IMR-90 (cell line): ENCODE measurements at regions not wholly inside any gene's neighbourhood (a gene's known extent, or its start where the extent isn't known, plus 50 kb on each side); places are given as distances from the start of the nearest gene placed in this dataset.
"Not testable (repeated sequence)": the region's sequence is repeated elsewhere in the genome, so short reads cannot be mapped to it uniquely, and the experiment has no call there.

Experiments used
- ATAC-seq: fragments of 200-7000 bp; cut with Tn5 transposase; 2 replicates; pipeline ENCODE4 v1.9.1; 2020; ENCODE audit warnings: low read depth, mild to moderate bottlenecking, moderate library complexity
- BruUV-seq: library from RNA; stranded (reverse); fragments of 400-500 nt; replicated peaks from 2 replicates; lab custom pipeline; 2021; lab: Mats Ljungman, UMichigan
- CTCF ChIA-PET: fragments of 300-600 bp; formaldehyde crosslinking; extraction: SDS; loops from one replicate; lab custom pipeline; 2021; ENCODE audit warnings: antibody characterized with exemption; lab: Yijun Ruan, JAX
- POLR2A ChIA-PET: fragments of 300-600 bp; sonication (Branson Sonifier 250); formaldehyde crosslinking; loops from one replicate; lab custom pipeline; 2022; ENCODE audit warnings: antibody characterized with exemption; ENCODE audit not compliant: unreplicated experiment; lab: Charles Lee
- DNase-seq: peaks from one replicate; pipeline ENCODE4 v3.0.0; 2013
- H2AFZ ChIP-seq: replicated peaks from 2 replicates; pipeline ENCODE3; 2013; ENCODE audit warnings: low read length, mild to moderate bottlenecking; ENCODE audit not compliant: poor library complexity
- H2AK5ac ChIP-seq: 2 replicates; pipeline ENCODE4 v1.6.1; 2013; ENCODE audit warnings: low read depth, low read length, inconsistent platforms
- H2AK9ac ChIP-seq: replicated peaks from 2 replicates; pipeline ENCODE3; 2013; ENCODE audit warnings: mild to moderate bottlenecking, low read depth, low read length, moderate library complexity; ENCODE audit not compliant: poor library complexity
- H2BK120ac ChIP-seq: 2 replicates; pipeline ENCODE4 v1.6.1; 2013; ENCODE audit warnings: low read depth, low read length, inconsistent platforms
- H2BK15ac ChIP-seq: 3 replicates; pipeline ENCODE4 v1.6.1; 2013; ENCODE audit warnings: low read depth, low read length, inconsistent platforms
- H2BK20ac ChIP-seq: 2 replicates; pipeline ENCODE4 v1.6.1; 2013; ENCODE audit warnings: low read depth, mild to moderate bottlenecking, inconsistent platforms, low read length, moderate library complexity
- H2BK5ac ChIP-seq: 2 replicates; pipeline ENCODE4 v1.6.1; 2013; ENCODE audit warnings: mild to moderate bottlenecking, low read depth, low read length, inconsistent platforms; ENCODE audit not compliant: poor library complexity, severe bottlenecking
- H3K14ac ChIP-seq: replicated peaks from 2 replicates; pipeline ENCODE4 v1.6.1; 2013; ENCODE audit warnings: low read depth, low read length, inconsistent platforms
- H3K18ac ChIP-seq: 2 replicates; pipeline ENCODE4 v1.6.1; 2013; ENCODE audit warnings: low read depth, low read length, control low read depth
- H3K23ac ChIP-seq: 2 replicates; pipeline ENCODE4 v1.6.1; 2013; ENCODE audit warnings: low read depth, low read length, inconsistent platforms
- H3K27ac ChIP-seq: 2 replicates; pipeline ENCODE4 v1.5.1; 2013; ENCODE audit warnings: mild to moderate bottlenecking, control low read depth, low read length; ENCODE audit not compliant: insufficient read depth
- H3K27me3 ChIP-seq: 2 replicates; pipeline ENCODE4 v1.6.1; 2013; ENCODE audit warnings: low read length; ENCODE audit not compliant: control insufficient read depth, insufficient read depth
- H3K36me3 ChIP-seq: 2 replicates; pipeline ENCODE4 v1.6.1; 2013; ENCODE audit warnings: low read length, mixed read lengths; ENCODE audit not compliant: control insufficient read depth, insufficient read depth
- H3K4ac ChIP-seq: 2 replicates; pipeline ENCODE4 v1.6.1; 2013; ENCODE audit warnings: low read depth, low read length, inconsistent platforms
- H3K4me1 ChIP-seq: 2 replicates; pipeline ENCODE4 v1.6.1; 2013; ENCODE audit warnings: low read length, mixed read lengths; ENCODE audit not compliant: control insufficient read depth, insufficient read depth
- H3K4me2 ChIP-seq: 2 replicates; pipeline ENCODE4 v1.6.1; 2013; ENCODE audit warnings: low read depth, mild to moderate bottlenecking, control low read depth, low read length, moderate library complexity
- H3K4me3 ChIP-seq: 2 replicates; pipeline ENCODE4 v1.5.1; 2013; ENCODE audit warnings: low read depth, mild to moderate bottlenecking, control low read depth, low read length, moderate library complexity; ENCODE audit not compliant: insufficient read depth
- H3K56ac ChIP-seq: 2 replicates; pipeline ENCODE4 v1.6.1; 2013; ENCODE audit warnings: low read length, inconsistent platforms; ENCODE audit not compliant: insufficient read depth; ENCODE audit errors: extremely low read depth
- H3K79me1 ChIP-seq, 2 experiments: 2 replicates each; pipeline ENCODE4 v1.6.1; 2013; ENCODE audit warnings: low read length in 2 of 2, inconsistent platforms in 1 of 2, low read depth in 1 of 2
- H3K9ac ChIP-seq: 2 replicates; pipeline ENCODE4 v1.6.1; 2013; ENCODE audit warnings: low read depth, low read length, control low read depth
- H3K9me1 ChIP-seq: 2 replicates; pipeline ENCODE4 v1.6.1; 2013; ENCODE audit warnings: low read length, inconsistent platforms; ENCODE audit not compliant: insufficient read depth
- H3K9me3 ChIP-seq: 2 replicates; pipeline ENCODE4 v1.6.1; 2013; ENCODE audit warnings: low read length; ENCODE audit not compliant: control insufficient read depth, insufficient read depth
- H4K20me1 ChIP-seq: 2 replicates; pipeline ENCODE4 v1.6.1; 2013; ENCODE audit warnings: low read length, inconsistent platforms; ENCODE audit not compliant: insufficient read depth
- H4K5ac ChIP-seq: 2 replicates; pipeline ENCODE4 v1.6.1; 2013; ENCODE audit warnings: mild to moderate bottlenecking, low read depth, low read length, control low read depth
- H4K8ac ChIP-seq, 2 experiments: 2 replicates each; pipeline ENCODE4 v1.6.1; 2013; ENCODE audit warnings: low read depth in 2 of 2, low read length in 2 of 2, control low read depth in 1 of 2, inconsistent platforms in 1 of 2
- H4K91ac ChIP-seq: 2 replicates; pipeline ENCODE4 v1.6.1; 2013; ENCODE audit warnings: low read depth, low read length, inconsistent platforms; ENCODE audit not compliant: insufficient read depth
- BHLHE40 ChIP-seq: fragments of 150-350 bp; IDR thresholded peaks from 2 replicates; pipeline ENCODE4 v1.6.1; 2016; ENCODE audit warnings: mild to moderate bottlenecking, low read depth, low read length
- CEBPB ChIP-seq: IDR thresholded peaks from 2 replicates; pipeline ENCODE4 v1.6.1; 2012; ENCODE audit warnings: low read depth, low read length, improper control_type of control experiment
- CTCF ChIP-seq: conservative IDR thresholded peaks from 2 replicates; pipeline ENCODE4 v1.5.1; 2012; ENCODE audit warnings: mild to moderate bottlenecking, low read depth, low read length, improper control_type of control experiment
- MAZ ChIP-seq: IDR thresholded peaks from 2 replicates; pipeline ENCODE4 v1.6.1; 2012; ENCODE audit warnings: low read depth, mild to moderate bottlenecking, low read length, improper control_type of control experiment, moderate library complexity, borderline replicate concordance
- POLR2A ChIP-seq: IDR thresholded peaks from 2 replicates; pipeline ENCODE4 v1.6.1; 2012; ENCODE audit warnings: mild to moderate bottlenecking, low read depth, low read length
- WGBS, 2 experiments: methylation state at CpG; one replicate each; pipeline versions ENCODE4 v1.1.5 to v1.1.7; 2013; ENCODE audit warnings: missing lambda C conversion rate in 2 of 2; ENCODE audit not compliant: insufficient read length in 1 of 2; ENCODE audit errors: extremely low coverage in 2 of 2; 5-methylcytosine and 5-hydroxymethylcytosine counted together
- dilution Hi-C: fragments of 300-500 bp; cut with HindIII; formaldehyde crosslinking; loops from one replicate; pipeline ENCODE4 v1.14.3; 2018; ENCODE audit warnings: low sequenced_read_pairs; ENCODE audit not compliant: unreplicated experiment
- in situ Hi-C: fragments of 300-500 bp; cut with MboI; formaldehyde crosslinking; loops from 3 replicates; pipeline ENCODE4 v1.14.3; 2019; ENCODE audit warnings: low sequenced_read_pairs, inconsistent platforms, mixed read lengths
- intact Hi-C: fragments of 100-400 bp; cut with micrococcal nuclease; formaldehyde crosslinking; loops from 2 replicates; pipeline ENCODE4 v1.10.0; 2022
- TF ChIP-seq, protein P1 (sequence below): fragments of 150-350 bp; IDR thresholded peaks from 2 replicates; pipeline ENCODE4 v1.6.1; 2016; ENCODE audit warnings: low read depth, mild to moderate bottlenecking, low read length, moderate library complexity, borderline replicate concordance

- ATAC-seq (no peak), DNase-seq (no peak)
- Histone ChIP-seq H3K4me1 (no peaks in the 10 kb centered on the region), H3K36me3 (no peaks in the 10 kb centered on the region), H4K91ac (no peak overlapping the region), H2BK15ac (no peak overlapping the region), H3K79me1 (no peaks in the 10 kb centered on the region; a peak in 1 of 4 replicates), H3K4ac (no peak overlapping the region), H3K14ac (no peak overlapping the region), H3K9me1 (no peaks in the 10 kb centered on the region), H2AK5ac (no peak overlapping the region), H3K27me3 (no peaks in the 10 kb centered on the region), H3K9me3 (no peaks in the 10 kb centered on the region), H3K18ac (no peak overlapping the region), H4K5ac (no peak overlapping the region), H2BK20ac (no peak overlapping the region), H2BK5ac (no peak overlapping the region), H3K27ac (no peak overlapping the region), H3K4me2 (no peak overlapping the region), H4K20me1 (no peaks in the 10 kb centered on the region), H3K23ac (no peak overlapping the region), H2AFZ (no peak overlapping the region), H4K8ac (no peak overlapping the region), H3K4me3 (no peak overlapping the region), H3K9ac (no peak overlapping the region), H2BK120ac (no peak overlapping the region), H2AK9ac (no peak overlapping the region), H3K56ac (no peak overlapping the region)
- dilution Hi-C loops: no loop called here
- no peak for TF ChIP-seq MAZ
- TF ChIP-seq, protein P1, sequence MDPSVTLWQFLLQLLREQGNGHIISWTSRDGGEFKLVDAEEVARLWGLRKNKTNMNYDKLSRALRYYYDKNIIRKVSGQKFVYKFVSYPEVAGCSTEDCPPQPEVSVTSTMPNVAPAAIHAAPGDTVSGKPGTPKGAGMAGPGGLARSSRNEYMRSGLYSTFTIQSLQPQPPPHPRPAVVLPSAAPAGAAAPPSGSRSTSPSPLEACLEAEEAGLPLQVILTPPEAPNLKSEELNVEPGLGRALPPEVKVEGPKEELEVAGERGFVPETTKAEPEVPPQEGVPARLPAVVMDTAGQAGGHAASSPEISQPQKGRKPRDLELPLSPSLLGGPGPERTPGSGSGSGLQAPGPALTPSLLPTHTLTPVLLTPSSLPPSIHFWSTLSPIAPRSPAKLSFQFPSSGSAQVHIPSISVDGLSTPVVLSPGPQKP: no peak
- no peak for TF ChIP-seq POLR2A
- no peak for TF ChIP-seq CTCF
- TF ChIP-seq BHLHE40: no peak
- no peak for TF ChIP-seq CEBPB
- intact Hi-C loops: no loop called here
- no TSS peak for BruUV-seq
- in situ Hi-C loops: no loop called here
- CTCF ChIA-PET: interaction anchor here (0.5 kb wide), 1 partner anchor 163 kb away, joined by 3 read pairs; no protein-coding TSS in a partner anchor
- POLR2A ChIA-PET: no interaction called here
- no CpG with 5 or more reads among the region's 2 CpGs for whole genome bisulfite sequencing, 2 experiments
Observed at GRCh38 chr9:21626493-21626892, 144.4 kb upstream of the IFNE start.

- in situ Hi-C loops, H3K4ac ChIP-seq, H3K18ac ChIP-seq, H2BK15ac ChIP-seq, H3K4me1 ChIP-seq, H4K20me1 ChIP-seq, H3K36me3 ChIP-seq, H3K14ac ChIP-seq, BruUV-seq, H3K4me2 ChIP-seq, DNase-seq, H2AK5ac ChIP-seq, H3K56ac ChIP-seq, H2BK5ac ChIP-seq, H3K27me3 ChIP-seq, H3K9me3 ChIP-seq, dilution Hi-C loops, H3K4me3 ChIP-seq, POLR2A ChIA-PET, H2AFZ ChIP-seq, H2BK20ac ChIP-seq, H4K5ac ChIP-seq, H4K91ac ChIP-seq, H3K79me1 ChIP-seq, ATAC-seq, H3K9ac ChIP-seq, H2BK120ac ChIP-seq, H3K23ac ChIP-seq, H3K9me1 ChIP-seq, H2AK9ac ChIP-seq, H4K8ac ChIP-seq, H3K27ac ChIP-seq, intact Hi-C loops: not testable (repeated sequence)
- CTCF ChIA-PET: interaction anchor here (0.6 kb wide), 1 partner anchor 24 kb away, joined by 3 read pairs; no protein-coding TSS in a partner anchor
- WGBS, 2 experiments: 60% methylated on average over 1 of the region's 3 CpGs; no CpG with 5 or more reads in 1 of the 2 experiments
Observed at GRCh38 chr9:21628954-21629353, 146.8 kb upstream of the IFNE start.
